ENCODE measurements at regions not wholly inside any gene's neighbourhood (a gene's known extent, or its start where the extent isn't known, plus 50 kb on each side); places are given as distances from the start of the nearest gene placed in this dataset.

- Mint-ChIP-seq H3K27me3 (ENCODE audit: low read depth, poor library complexity) (peaks cover 4% of the 10 kb centered on the region), H3K9me3 (peaks cover 15% of the 10 kb centered on the region), H3K27ac (peak overlapping the region; percentile 93), H3K4me3 (peak overlapping the region; percentile 35), H3K36me3 (ENCODE audit: low read depth) (peaks cover 24% of the 10 kb centered on the region), H3K4me1 (peaks cover 60% of the 10 kb centered on the region)
- TF ChIP-seq, protein P1, sequence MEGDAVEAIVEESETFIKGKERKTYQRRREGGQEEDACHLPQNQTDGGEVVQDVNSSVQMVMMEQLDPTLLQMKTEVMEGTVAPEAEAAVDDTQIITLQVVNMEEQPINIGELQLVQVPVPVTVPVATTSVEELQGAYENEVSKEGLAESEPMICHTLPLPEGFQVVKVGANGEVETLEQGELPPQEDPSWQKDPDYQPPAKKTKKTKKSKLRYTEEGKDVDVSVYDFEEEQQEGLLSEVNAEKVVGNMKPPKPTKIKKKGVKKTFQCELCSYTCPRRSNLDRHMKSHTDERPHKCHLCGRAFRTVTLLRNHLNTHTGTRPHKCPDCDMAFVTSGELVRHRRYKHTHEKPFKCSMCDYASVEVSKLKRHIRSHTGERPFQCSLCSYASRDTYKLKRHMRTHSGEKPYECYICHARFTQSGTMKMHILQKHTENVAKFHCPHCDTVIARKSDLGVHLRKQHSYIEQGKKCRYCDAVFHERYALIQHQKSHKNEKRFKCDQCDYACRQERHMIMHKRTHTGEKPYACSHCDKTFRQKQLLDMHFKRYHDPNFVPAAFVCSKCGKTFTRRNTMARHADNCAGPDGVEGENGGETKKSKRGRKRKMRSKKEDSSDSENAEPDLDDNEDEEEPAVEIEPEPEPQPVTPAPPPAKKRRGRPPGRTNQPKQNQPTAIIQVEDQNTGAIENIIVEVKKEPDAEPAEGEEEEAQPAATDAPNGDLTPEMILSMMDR (IDR thresholded peaks at IDR 0.05) = no peak
- no peak for DNase-seq
These were observed 92.9 kb upstream of the SALL1 start for GRCh38 chr16:51243936-51244436.

GRCh38 chr16:51242296-51242994, 91.4 kb upstream of the SALL1 start:
- peaks cover 12% of the 10 kb centered on the region for H3K9me3 Mint-ChIP-seq
- H3K36me3 Mint-ChIP-seq (ENCODE audit: low read depth) = peaks cover 20% of the 10 kb centered on the region
- no peaks in the 10 kb centered on the region for H3K27me3 Mint-ChIP-seq (ENCODE audit: low read depth, poor library complexity)
- TF ChIP-seq, protein P1 (IDR thresholded peaks at IDR 0.05) = no peak
- H3K4me3 Mint-ChIP-seq = no peak overlapping the region
- H3K27ac Mint-ChIP-seq = no peak overlapping the region
- H3K4me1 Mint-ChIP-seq = peaks cover 71% of the 10 kb centered on the region
- DNase-seq = no peak

- H3K4me3 Mint-ChIP-seq = no peak overlapping the region
- peaks cover 8% of the 10 kb centered on the region for H3K36me3 Mint-ChIP-seq (ENCODE audit: low read depth)
- no peak for DNase-seq
- H3K27me3 Mint-ChIP-seq (ENCODE audit: low read depth, poor library complexity) = no peaks in the 10 kb centered on the region
- TF ChIP-seq, protein P1 (IDR thresholded peaks at IDR 0.05) = no peak
- no peak overlapping the region for H3K27ac Mint-ChIP-seq
- H3K4me1 Mint-ChIP-seq = peaks cover 69% of the 10 kb centered on the region
- peaks cover 12% of the 10 kb centered on the region for H3K9me3 Mint-ChIP-seq
These were observed 88.1 kb upstream of the SALL1 start for GRCh38 chr16:51239196-51239595.

DNA sequence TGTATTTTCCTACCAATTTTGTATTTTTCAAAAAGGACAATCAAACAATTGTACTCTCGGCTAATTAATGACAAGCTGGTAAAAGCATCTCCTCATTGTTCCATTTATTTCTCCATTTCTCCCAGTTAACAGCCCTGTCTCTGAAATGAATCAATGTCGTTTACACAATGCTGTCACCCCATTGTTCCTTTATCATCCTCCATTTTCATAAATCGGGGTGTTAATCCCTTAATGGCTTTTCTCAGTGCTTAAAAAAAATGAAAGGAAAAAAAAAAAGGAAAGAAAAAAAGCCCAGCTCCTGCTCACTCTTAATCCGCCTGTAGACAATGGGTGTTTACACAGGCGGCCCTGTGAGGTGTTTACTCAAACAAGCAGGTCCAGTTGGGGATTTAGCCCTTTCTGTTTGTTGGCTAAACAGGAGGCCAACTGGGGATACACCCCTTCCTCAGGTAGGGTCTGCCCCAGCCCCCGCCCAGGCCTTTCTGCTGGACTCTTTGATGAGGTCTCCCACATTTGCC, 86.8 kb upstream of the SALL1 start:
- no peak overlapping the region for H3K27ac Mint-ChIP-seq
- H3K9me3 Mint-ChIP-seq = peaks cover 12% of the 10 kb centered on the region
- no peaks in the 10 kb centered on the region for H3K27me3 Mint-ChIP-seq (ENCODE audit: low read depth, poor library complexity)
- peaks cover 8% of the 10 kb centered on the region for H3K36me3 Mint-ChIP-seq (ENCODE audit: low read depth)
- DNase-seq = no peak
- H3K4me1 Mint-ChIP-seq = peaks cover 57% of the 10 kb centered on the region
- TF ChIP-seq, protein P1 (IDR thresholded peaks at IDR 0.05) = no peak
- H3K4me3 Mint-ChIP-seq = no peak overlapping the region

DNA sequence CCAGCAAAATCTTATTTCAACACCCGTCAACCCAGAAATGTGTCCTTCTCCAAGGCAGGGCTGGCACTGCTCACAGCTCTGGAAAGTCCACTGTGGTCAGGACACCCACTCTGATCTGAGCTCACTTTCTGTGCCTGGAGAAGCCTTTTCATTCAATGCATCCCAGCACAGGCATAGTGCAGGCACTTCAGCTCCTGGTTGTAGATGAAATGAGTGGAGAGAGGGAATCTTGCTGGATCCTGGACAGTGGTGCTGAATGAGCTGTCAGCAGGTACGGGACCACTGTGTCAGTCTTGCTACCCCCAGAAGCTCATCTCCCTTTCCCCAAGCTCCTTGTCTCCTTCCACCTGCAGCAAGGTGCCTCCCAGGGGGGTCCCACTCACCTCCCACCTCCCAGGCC, 86.1 kb upstream of the SALL1 start:
- Mint-ChIP-seq H3K4me3 (no peak overlapping the region), H3K9me3 (peaks cover 12% of the 10 kb centered on the region), H3K27ac (no peak overlapping the region), H3K4me1 (peaks cover 49% of the 10 kb centered on the region), H3K36me3 (ENCODE audit: low read depth) (peaks cover 8% of the 10 kb centered on the region), H3K27me3 (ENCODE audit: low read depth, poor library complexity) (no peaks in the 10 kb centered on the region)
- TF ChIP-seq, protein P1 (IDR thresholded peaks at IDR 0.05) = no peak
- DNase-seq = no peak

DNA sequence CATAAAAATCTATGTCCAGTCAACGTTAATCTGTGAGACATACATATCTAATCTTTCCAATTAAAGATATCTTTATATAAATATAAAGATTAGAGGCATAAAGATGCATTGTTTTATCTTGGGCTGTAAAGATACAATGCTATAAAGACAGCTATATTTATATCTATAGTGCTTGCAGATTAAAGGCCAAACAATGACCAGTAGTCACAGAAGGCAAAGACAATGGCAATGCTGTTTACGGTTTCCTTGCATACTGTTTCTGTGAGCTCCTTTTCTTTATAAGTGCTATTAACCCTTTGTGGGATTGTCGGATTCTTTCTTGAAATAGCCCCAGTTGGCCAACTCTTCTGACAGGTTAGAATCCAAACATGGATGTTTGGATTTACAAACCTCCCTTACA, 85.5 kb upstream of the SALL1 start:
- peaks cover 44% of the 10 kb centered on the region for H3K4me1 Mint-ChIP-seq
- TF ChIP-seq, protein P1 (IDR thresholded peaks at IDR 0.05) = no peak

More for the DNA sequence above, 85.5 kb upstream of the SALL1 start:
- H3K27ac Mint-ChIP-seq = no peak overlapping the region
- H3K4me3 Mint-ChIP-seq = no peak overlapping the region
- H3K27me3 Mint-ChIP-seq (ENCODE audit: low read depth, poor library complexity) = no peaks in the 10 kb centered on the region
- peaks cover 12% of the 10 kb centered on the region for H3K9me3 Mint-ChIP-seq
- no peak for DNase-seq
- H3K36me3 Mint-ChIP-seq (ENCODE audit: low read depth) = peaks cover 8% of the 10 kb centered on the region
